HTERT RPE-1 (cell line): ENCODE measurements at regions not wholly inside any gene's neighbourhood (a gene's known extent, or its start where the extent isn't known, plus 50 kb on each side); places are given as distances from the start of the nearest gene placed in this dataset.
"Not testable (repeated sequence)": the region's sequence is repeated elsewhere in the genome, so short reads cannot be mapped to it uniquely, and the experiment has no call there.

Source experiments
- in situ Hi-C: fragments of 300-500 bp; cut with MboI; formaldehyde crosslinking; loops from 4 replicates; pipeline ENCODE4 v1.14.3; 2020; ENCODE audit warnings: low sequenced_read_pairs

GRCh38 chr10:4254101-4254994 lies 469.3 kb upstream of the KLF6 start:
- in situ Hi-C loops: no loop called here

DNA sequence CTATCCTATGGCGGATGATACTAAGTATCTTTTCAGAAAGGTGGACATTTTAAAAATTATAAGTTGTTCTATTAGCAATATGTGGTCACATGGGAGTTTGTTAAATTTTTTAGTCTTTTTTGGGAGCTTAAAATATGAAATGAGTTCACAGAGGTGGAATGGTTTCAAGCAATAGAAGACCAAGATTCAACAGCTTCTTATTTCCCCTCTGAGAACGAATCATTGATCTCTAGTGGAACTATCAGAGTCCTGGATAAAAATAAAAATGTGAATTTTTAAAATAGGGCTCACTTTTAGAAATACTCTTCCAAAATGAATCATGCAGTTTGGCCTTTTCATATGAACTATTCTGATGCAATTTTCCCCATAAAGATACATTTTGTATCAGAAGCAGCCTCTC lies 467.7 kb upstream of the KLF6 start:
- in situ Hi-C loops: no loop called here

DNA sequence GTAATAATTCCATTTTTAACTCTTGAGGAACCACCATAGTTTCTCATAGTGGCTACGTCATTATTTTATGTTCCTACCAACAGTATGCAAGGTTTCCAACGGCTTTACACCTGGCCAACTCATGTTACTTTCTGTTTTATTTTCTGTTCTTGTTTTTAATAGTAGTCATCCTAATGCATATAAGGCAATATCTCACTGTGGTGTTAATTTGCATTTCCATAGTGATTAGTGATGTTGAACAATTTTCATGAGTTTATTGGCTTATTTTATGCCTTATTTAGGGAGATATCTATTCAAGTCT lies 465.5 kb upstream of the KLF6 start:
- in situ Hi-C loops: no loop called here

GRCh38 chr10:4249841-4250586 lies 465.0 kb upstream of the KLF6 start:
- in situ Hi-C loops: no loop called here

- in situ Hi-C loops: no loop called here
These were observed 462.4 kb upstream of the KLF6 start for GRCh38 chr10:4247379-4247778.

GRCh38 chr10:4246881-4247358 lies 461.9 kb upstream of the KLF6 start:
- in situ Hi-C loops: no loop called here

GRCh38 chr10:4243651-4244050 lies 458.6 kb upstream of the KLF6 start:
- in situ Hi-C loops: no loop called here

DNA sequence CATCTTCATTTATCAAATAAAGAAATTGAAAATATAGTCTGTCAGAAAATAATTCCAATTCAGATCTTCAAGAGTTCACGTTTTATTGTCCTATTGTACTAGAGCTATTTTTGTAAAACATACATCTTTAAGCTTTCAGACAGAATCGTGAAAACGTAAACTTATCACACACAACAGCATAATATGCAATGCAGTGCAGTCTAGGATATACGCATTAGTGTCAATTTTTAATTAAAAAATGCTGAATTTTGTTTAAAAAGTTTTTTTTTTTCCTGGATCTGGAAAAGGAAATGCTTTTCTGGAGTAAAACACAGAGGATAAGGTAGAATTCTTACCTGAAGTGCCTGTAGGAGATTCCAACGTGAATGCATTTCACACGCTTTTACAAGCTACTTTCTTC lies 458.2 kb upstream of the KLF6 start:
- in situ Hi-C loops: no loop called here

GRCh38 chr10:4242561-4243035 lies 457.6 kb upstream of the KLF6 start:
- in situ Hi-C loops: no loop called here

DNA sequence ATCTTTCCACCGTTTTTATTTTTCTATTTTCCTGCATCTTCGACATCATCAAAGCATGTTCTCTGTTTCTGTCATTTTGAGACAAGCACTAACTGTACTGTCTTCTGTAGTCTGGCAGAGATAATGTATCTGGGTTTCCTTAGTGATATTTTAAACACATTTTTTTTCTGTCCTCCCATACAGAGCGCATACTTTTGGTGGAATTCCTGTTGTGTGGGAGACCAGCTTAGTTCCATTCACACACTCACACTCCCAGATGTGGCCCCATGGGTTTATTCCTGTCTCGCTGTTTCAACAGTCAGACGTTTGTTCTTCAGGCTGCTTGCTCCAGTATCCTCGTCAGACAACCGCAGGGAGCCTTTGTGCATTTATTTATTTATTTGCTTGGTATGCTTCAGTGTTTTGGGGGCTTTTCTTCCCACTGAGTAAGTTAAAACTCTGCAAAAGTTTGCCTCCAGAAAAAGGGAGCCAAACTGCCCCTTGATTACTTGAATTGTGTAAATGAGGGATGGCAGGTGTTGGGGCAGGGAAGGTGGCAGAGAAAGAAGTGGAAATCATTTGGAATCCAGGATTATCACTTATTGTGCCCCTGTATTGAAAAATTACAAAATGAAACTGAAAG lies 456.8 kb upstream of the KLF6 start:
- in situ Hi-C loops: no loop called here

DNA sequence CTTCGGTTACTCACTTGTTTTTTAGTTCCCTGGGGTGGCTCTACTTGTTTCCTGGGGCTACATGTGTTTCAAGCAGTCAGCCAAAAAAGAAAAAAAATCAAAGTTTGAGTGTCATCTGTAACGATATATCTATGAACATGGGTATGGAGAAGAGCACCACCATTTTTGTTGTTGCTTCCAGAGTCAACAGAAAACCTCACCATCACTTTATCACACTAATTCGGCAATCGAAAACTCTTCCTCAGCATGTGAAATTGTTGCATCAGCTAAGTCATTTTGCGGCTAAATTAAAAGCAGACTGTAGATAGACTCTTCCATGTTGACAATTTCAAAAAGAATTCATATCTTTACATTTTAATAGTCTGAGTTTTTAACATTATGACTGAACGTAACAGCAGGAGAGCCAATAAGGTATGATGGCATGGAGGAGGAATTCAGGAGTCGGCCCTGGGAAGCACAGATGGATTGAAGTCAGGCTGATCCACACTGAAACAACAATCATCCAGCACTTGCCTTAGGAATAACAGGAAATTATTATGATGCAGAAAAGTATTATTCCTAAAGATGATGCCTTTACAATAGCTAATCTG lies 455.7 kb upstream of the KLF6 start:
- in situ Hi-C loops: no loop called here

GRCh38 chr10:4239186-4239585 lies 454.2 kb upstream of the KLF6 start:
- in situ Hi-C loops: no loop called here

GRCh38 chr10:4236905-4237304 lies 451.9 kb upstream of the KLF6 start:
- in situ Hi-C loops: not testable (repeated sequence)

GRCh38 chr10:4234661-4235060 lies 449.7 kb upstream of the KLF6 start:
- in situ Hi-C loops: no loop called here

DNA sequence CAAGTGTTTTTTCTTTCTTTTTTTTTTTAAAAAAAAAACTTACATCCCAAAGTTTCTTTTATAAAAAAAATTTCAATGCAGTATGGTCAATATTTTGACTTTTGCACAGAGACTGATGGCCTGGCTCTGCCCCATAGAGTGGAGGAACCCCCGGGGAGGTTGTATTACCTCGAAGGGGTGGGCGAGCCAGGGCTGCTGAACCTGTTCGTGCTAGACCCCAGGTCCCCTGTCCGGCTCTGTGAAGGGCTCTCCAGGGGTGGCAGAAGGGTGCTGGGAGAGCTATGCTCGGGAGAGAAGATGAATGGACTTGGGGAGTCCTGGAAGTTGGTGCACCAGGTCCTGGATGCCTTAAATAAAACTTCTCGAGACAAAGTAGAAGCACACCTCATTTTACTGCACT lies 446.4 kb upstream of the KLF6 start:
- in situ Hi-C loops: no loop called here

DNA sequence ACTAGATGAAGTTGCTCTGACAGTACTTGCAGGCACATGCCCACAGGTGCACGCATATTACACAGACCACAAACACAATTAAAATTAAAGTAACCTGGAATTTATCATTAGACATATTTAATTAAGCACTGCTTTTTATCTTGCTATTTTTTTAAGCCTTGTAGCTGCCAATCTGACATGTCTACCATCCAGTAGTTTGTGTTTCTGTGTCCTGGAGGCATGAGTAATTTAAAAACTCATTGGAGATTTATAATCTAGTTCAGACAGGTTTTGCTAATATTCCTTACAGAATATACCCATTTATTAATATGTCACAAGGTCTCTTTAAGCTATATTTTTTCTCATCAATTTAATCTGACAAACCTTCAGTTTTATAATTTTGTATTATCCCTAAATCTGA lies 445.0 kb upstream of the KLF6 start:
- in situ Hi-C loops: no loop called here

GRCh38 chr10:4229106-4229505 lies 444.1 kb upstream of the KLF6 start:
- in situ Hi-C loops: no loop called here

GRCh38 chr10:4227586-4227985 lies 442.6 kb upstream of the KLF6 start:
- in situ Hi-C loops: no loop called here

- in situ Hi-C loops: no loop called here
These were observed 442.0 kb upstream of the KLF6 start for GRCh38 chr10:4226941-4227540.

- in situ Hi-C loops: no loop called here
These were observed 439.2 kb upstream of the KLF6 start for GRCh38 chr10:4224178-4224577.

DNA sequence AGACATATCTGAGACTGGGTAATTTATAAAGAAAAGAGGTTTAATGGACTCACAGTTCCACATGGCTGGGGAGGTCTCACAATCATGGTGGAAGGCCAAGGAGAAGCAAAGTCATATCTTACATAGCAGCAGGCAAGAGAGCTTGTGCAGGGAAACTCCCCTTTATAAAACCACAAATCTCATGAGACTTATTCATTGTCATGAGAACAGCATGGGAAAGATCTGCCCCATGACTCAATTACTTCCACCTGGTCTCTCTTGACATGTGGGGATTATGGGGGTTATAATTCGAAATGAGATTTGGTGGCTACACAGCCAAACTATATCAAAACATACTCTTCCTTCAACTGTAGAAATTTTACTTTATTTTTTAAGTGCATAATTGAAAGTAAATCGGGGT lies 436.3 kb upstream of the KLF6 start:
- in situ Hi-C loops: not testable (repeated sequence)
